ENCODE measurements at regions not wholly inside any gene's neighbourhood (a gene's known extent, or its start where the extent isn't known, plus 50 kb on each side); places are given as distances from the start of the nearest gene placed in this dataset.

DNA sequence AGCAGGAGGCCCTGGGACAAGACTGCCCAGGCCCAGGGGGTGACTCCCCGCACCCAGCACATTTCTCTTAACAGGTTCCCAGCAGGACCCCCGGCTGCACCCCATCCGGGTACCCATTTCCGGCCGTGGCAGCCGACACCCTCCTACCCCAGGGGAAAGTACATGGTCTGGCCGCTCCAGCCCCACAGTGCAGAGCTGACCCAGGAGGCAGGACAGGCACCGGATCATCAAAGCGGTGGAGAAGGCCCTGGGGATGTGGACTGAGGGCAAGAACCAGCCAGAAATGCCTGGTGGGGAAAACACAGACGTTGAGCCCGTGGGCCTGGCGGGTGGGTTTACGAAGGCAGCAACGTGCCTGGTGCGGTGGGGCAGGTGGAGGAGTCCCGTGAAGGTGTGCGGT, 79.5 kb upstream of the GPC1 start:
- no peak for TF ChIP-seq JUND (IDR thresholded peaks at IDR 0.05)
- TF ChIP-seq, protein P1, sequence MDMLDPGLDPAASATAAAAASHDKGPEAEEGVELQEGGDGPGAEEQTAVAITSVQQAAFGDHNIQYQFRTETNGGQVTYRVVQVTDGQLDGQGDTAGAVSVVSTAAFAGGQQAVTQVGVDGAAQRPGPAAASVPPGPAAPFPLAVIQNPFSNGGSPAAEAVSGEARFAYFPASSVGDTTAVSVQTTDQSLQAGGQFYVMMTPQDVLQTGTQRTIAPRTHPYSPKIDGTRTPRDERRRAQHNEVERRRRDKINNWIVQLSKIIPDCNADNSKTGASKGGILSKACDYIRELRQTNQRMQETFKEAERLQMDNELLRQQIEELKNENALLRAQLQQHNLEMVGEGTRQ (IDR thresholded peaks at IDR 0.05; ENCODE audit: borderline replicate concordance, low read depth, low read length), result no peak
- no peak for TF ChIP-seq POLR2AphosphoS5 (IDR thresholded peaks at IDR 0.05; ENCODE audit: low read depth, low read length)
- no peak for TF ChIP-seq RAD21 (IDR thresholded peaks at IDR 0.05; ENCODE audit: low read length)
- no peak for TF ChIP-seq EP300 (IDR thresholded peaks at IDR 0.05; ENCODE audit: borderline replicate concordance in 1 of 2, low read depth in 1 of 2, low read length in 1 of 2)
- TF ChIP-seq, protein P2, sequence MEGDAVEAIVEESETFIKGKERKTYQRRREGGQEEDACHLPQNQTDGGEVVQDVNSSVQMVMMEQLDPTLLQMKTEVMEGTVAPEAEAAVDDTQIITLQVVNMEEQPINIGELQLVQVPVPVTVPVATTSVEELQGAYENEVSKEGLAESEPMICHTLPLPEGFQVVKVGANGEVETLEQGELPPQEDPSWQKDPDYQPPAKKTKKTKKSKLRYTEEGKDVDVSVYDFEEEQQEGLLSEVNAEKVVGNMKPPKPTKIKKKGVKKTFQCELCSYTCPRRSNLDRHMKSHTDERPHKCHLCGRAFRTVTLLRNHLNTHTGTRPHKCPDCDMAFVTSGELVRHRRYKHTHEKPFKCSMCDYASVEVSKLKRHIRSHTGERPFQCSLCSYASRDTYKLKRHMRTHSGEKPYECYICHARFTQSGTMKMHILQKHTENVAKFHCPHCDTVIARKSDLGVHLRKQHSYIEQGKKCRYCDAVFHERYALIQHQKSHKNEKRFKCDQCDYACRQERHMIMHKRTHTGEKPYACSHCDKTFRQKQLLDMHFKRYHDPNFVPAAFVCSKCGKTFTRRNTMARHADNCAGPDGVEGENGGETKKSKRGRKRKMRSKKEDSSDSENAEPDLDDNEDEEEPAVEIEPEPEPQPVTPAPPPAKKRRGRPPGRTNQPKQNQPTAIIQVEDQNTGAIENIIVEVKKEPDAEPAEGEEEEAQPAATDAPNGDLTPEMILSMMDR (IDR thresholded peaks at IDR 0.05), result no peak
- no peak for TF ChIP-seq SIN3A (IDR thresholded peaks at IDR 0.05; ENCODE audit: borderline replicate concordance, low read depth, low read length)
- TF ChIP-seq MXI1 (IDR thresholded peaks at IDR 0.05; ENCODE audit: low read depth, low read length), result no peak

All from SK-N-SH (cell line).